Suprapubic skin (tissue), 4 donors: ENCODE measurements at regions not wholly inside any gene's neighbourhood (a gene's known extent, or its start where the extent isn't known, plus 50 kb on each side); places are given as distances from the start of the nearest gene placed in this dataset.

ENCODE experiments used
- CTCF ChIP-seq, 2 donors: fragments of 200-600 bp in 1 of 2; fragments of 450-650 bp in 1 of 2; sonication (generic) in 1 of 2; IDR thresholded peaks; one replicate each; pipeline ENCODE4 v1.5.1; 2016 to 2019; ENCODE audit warnings: antibody characterized with exemption in 2 of 2, mild to moderate bottlenecking in 1 of 2, moderate library complexity in 1 of 2
- POLR2A ChIP-seq, 2 donors: fragments of 450-650 bp; IDR thresholded peaks; one replicate each; pipeline ENCODE4 v1.6.1; 2017; ENCODE audit warnings: antibody characterized with exemption in 2 of 2, mild to moderate bottlenecking in 2 of 2, moderate library complexity in 2 of 2
- POLR2AphosphoS5 ChIP-seq, 3 donors: sonication (generic); formaldehyde crosslinking; IDR thresholded peaks; one replicate each; pipeline ENCODE4 v1.6.1; 2017; ENCODE audit warnings: antibody characterized with exemption in 3 of 3

GRCh38 chr5:106476630-106477029, 1194.1 kb downstream of the EFNA5 start:
- no peak for TF ChIP-seq CTCF (IDR thresholded peaks at IDR 0.05)
- no peak for TF ChIP-seq POLR2AphosphoS5 (IDR thresholded peaks at IDR 0.05)
- TF ChIP-seq POLR2A (IDR thresholded peaks at IDR 0.05): no peak
